H54 (cell line): ENCODE measurements at regions not wholly inside any gene's neighbourhood (a gene's known extent, or its start where the extent isn't known, plus 50 kb on each side); places are given as distances from the start of the nearest gene placed in this dataset.
"Not testable (repeated sequence)": the region's sequence is repeated elsewhere in the genome, so short reads cannot be mapped to it uniquely, and the experiment has no call there.

ENCODE experiments used
- DNase-seq: peaks from one replicate; pipeline ENCODE4 v3.0.0; 2011; ENCODE audit warnings: low spot score, mixed read lengths; ENCODE audit not compliant: insufficient read length
- FAIRE-seq: peaks from 3 replicates; lab custom pipeline; 2011; peaks lifted over from hg19 to GRCh38; lab: Jason Lieb, UNC
- POLR2A ChIP-seq: IDR thresholded peaks from 2 replicates; pipeline ENCODE4 v1.6.1; 2011; ENCODE audit warnings: low read depth, mild to moderate bottlenecking, low read length

GRCh38 chr2:238599549-238600505 lies 173.1 kb downstream of the ASB1 start:
- DNase-seq: no peak
- no peak for TF ChIP-seq POLR2A
- FAIRE-seq: no peak

DNA sequence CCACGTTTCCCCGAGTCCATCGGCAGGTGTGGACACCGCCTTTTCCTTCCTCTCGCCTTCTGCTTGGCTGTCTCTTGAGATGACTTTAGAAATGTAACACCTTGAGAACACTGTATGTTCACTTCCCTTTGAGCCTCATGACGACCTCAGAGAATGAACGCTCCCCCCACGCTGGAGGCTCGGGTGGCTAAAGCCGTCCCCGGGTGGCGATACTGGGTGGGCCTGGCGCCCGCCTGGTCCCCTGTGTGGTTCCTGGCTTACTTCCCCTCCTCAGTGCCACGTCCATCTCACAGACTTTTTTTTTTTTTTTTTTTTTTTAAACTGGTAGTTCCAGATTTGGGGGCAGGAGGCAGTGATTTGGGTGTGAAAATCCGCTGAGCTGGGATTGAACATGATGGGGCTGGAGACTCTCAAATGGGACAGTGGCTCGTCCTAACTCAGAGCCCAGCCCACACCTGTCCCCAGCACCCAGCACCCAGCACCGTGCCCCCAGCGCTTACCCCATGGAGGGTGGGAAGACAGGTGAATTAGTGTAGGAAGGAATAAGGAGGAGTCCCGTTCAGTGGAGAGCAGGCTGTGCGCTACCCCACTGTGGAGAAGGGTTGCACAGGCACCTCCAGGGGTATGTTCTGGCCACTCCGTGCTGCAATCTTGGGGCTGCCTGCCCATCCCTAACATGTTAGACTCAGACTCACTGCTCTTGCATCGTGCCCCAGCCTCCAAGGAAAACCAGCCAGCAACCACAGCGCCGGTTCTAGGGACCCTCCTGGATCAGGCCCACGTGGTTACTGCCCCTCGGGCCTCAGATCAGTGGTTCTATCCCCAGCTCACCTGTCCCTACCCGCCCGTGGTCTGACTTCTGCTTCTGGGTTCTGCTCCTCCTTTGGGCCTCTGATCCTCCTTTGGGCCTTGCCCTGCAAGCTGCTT lies 174.0 kb downstream of the ASB1 start:
- DNase-seq (no peak), FAIRE-seq (no peak)
- TF ChIP-seq POLR2A: no peak

- no peak for DNase-seq
- no peak for TF ChIP-seq POLR2A
- FAIRE-seq: no peak
These were observed 174.9 kb downstream of the ASB1 start for GRCh38 chr2:238601433-238602222.

GRCh38 chr2:238602223-238602960 lies 175.7 kb downstream of the ASB1 start:
- TF ChIP-seq POLR2A: no peak
- no peak for FAIRE-seq
- DNase-seq: no peak

- DNase-seq (no peak), FAIRE-seq (no peak)
- no peak for TF ChIP-seq POLR2A
These were observed 176.9 kb downstream of the ASB1 start for GRCh38 chr2:238603596-238603995.

DNA sequence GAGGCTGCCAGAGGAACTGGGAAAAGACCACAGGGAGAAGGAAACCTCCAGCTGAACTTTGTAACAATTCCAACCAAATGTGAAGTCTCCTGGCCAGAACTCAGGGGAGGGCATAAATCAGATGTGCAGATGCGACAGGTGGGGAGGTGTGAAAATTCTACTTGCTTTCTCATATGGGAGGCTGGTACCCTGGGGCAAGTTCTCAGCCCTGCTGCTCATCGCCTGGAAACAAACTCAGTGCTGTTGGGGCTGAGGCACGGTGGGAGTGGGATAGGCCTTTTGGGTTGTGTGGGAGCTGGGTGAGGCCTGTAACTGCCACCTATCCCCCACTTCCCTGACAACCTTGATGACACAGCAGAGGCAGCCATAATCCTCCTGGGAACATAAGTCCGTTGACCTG lies 179.6 kb downstream of the ASB1 start:
- DNase-seq: no peak
- TF ChIP-seq POLR2A: no peak
- no peak for FAIRE-seq

GRCh38 chr2:238613610-238614009 lies 186.9 kb downstream of the ASB1 start:
- FAIRE-seq (no peak), DNase-seq (no peak)

GRCh38 chr2:238614376-238614775 lies 187.6 kb downstream of the ASB1 start:
- FAIRE-seq (no peak), DNase-seq (no peak)
- no peak for TF ChIP-seq POLR2A

More at GRCh38 chr2:238613610-238614009, 186.9 kb downstream of the ASB1 start:
- TF ChIP-seq POLR2A: no peak

- FAIRE-seq: no peak
- no peak for TF ChIP-seq POLR2A
- DNase-seq: no peak
These were observed 188.5 kb downstream of the ASB1 start for GRCh38 chr2:238615187-238615586.

GRCh38 chr2:238616681-238617080 lies 190.0 kb downstream of the ASB1 start:
- no peak for DNase-seq
- TF ChIP-seq POLR2A: no peak
- FAIRE-seq: no peak

DNA sequence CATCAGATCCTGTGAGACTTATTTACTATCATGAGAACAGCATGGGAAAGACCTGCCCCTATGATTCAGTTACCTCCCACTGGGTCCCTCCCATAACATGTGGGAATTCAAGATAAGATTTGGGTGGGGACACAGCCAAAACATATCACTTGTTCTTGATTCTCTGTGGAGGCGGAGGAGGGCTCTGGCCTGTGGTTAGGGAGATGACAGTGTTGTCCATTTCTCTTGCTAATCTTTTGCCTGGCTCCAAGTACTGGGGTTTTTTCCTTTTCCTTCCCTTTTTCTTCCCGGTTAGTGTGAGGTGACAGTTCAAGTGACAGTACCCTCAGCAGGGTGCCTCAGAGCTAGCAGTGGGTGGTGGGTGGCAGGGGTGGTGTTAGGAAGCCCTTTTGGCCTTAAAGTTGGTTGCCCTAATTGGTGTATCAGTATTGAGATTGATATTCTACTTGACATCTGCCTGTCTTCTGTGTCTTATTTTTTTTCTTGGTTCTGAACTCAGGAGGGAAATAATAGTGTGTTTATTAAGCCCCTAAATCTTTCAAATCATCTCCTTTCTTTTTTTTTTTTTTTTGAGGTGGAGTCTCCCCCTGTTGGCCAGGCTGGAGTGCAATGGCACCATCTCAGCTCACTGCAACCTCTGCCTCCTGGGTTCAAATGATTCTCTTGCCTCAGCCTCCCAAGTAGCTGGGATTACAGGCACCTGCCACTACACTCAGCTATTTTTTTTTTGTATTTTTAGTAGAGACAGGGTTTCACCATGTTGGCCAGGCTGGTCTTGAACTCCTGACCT lies 192.0 kb downstream of the ASB1 start:
- DNase-seq, FAIRE-seq: not testable (repeated sequence)

- DNase-seq (no peak), FAIRE-seq (no peak)
- no peak for TF ChIP-seq POLR2A
These were observed 201.2 kb downstream of the ASB1 start for GRCh38 chr2:238627899-238628298.
